Cardiac muscle cell (in vitro differentiated cells and primary cell): ENCODE measurements at regions not wholly inside any gene's neighbourhood (a gene's known extent, or its start where the extent isn't known, plus 50 kb on each side); places are given as distances from the start of the nearest gene placed in this dataset.

Experiments used
- DNase-seq, 2 donors: peaks; one replicate each; pipeline versions ENCODE4 v3.0.0 to v3.0.0-alpha.2; 2010 to 2017; ENCODE audit warnings: low read depth in 1 of 2, low spot score in 1 of 2
- H3K27ac ChIP-seq: fragments of 200-600 bp; sonication (generic); 2 replicates; pipeline ENCODE4 v1.5.1; 2016
- H3K27me3 ChIP-seq: fragments of 200-600 bp; sonication (generic); 2 replicates; pipeline ENCODE4 v1.6.0; 2016; ENCODE audit warnings: control low read depth
- H3K36me3 ChIP-seq: fragments of 200-600 bp; sonication (generic); 2 replicates; pipeline ENCODE4 v1.5.1; 2016; ENCODE audit warnings: control low read depth
- H3K4me1 ChIP-seq: fragments of 200-600 bp; sonication (generic); 2 replicates; pipeline ENCODE4 v1.8.1; 2017; ENCODE audit warnings: low read depth, mild to moderate bottlenecking, mixed run types
- H3K4me3 ChIP-seq: fragments of 200-600 bp; sonication (generic); 2 replicates; pipeline ENCODE4 v1.5.1; 2016; ENCODE audit warnings: mild to moderate bottlenecking
- H3K9me3 ChIP-seq: fragments of 200-600 bp; sonication (generic); 2 replicates; pipeline ENCODE4 v1.5.1; 2017; ENCODE audit warnings: low read depth, mild to moderate bottlenecking, control low read depth
- CTCF ChIP-seq: IDR thresholded peaks from 2 replicates; pipeline ENCODE4 v1.5.1; 2012; ENCODE audit warnings: low read depth, mild to moderate bottlenecking, low read length

GRCh38 chrX:34404386-34405070 lies 252.6 kb downstream of the TMEM47 start:
- H3K9me3 ChIP-seq = no peaks in the 10 kb centered on the region
- H3K27ac ChIP-seq = no peak overlapping the region
- no peak overlapping the region for H3K4me3 ChIP-seq
- no peaks in the 10 kb centered on the region for H3K4me1 ChIP-seq
- H3K36me3 ChIP-seq = no peaks in the 10 kb centered on the region
- H3K27me3 ChIP-seq = no peaks in the 10 kb centered on the region
- no peak for TF ChIP-seq CTCF
- peak in 1 of 2 donors; percentile 74 for DNase-seq

GRCh38 chrX:34401411-34401810 lies 255.7 kb downstream of the TMEM47 start:
- TF ChIP-seq CTCF = no peak
- Histone ChIP-seq H3K4me1 (no peaks in the 10 kb centered on the region), H3K9me3 (no peaks in the 10 kb centered on the region), H3K36me3 (no peaks in the 10 kb centered on the region), H3K4me3 (no peak overlapping the region), H3K27me3 (no peaks in the 10 kb centered on the region), H3K27ac (no peak overlapping the region)
- no peak for DNase-seq

GRCh38 chrX:34382416-34382815 lies 250.3 kb upstream of the FAM47A start:
- TF ChIP-seq CTCF = no peak
- no peaks in the 10 kb centered on the region for H3K27me3 ChIP-seq
- no peaks in the 10 kb centered on the region for H3K36me3 ChIP-seq
- H3K9me3 ChIP-seq = no peaks in the 10 kb centered on the region
- H3K4me3 ChIP-seq = no peak overlapping the region
- H3K27ac ChIP-seq = no peak overlapping the region
- H3K4me1 ChIP-seq = no peaks in the 10 kb centered on the region
- DNase-seq = peak in 1 of 2 donors; percentile 82

GRCh38 chrX:34381241-34381640 lies 249.1 kb upstream of the FAM47A start:
- no peaks in the 10 kb centered on the region for H3K9me3 ChIP-seq
- H3K4me1 ChIP-seq = no peaks in the 10 kb centered on the region
- H3K27ac ChIP-seq = no peak overlapping the region

GRCh38 chrX:34379891-34380290 lies 247.8 kb upstream of the FAM47A start:
- Histone ChIP-seq H3K36me3 (no peaks in the 10 kb centered on the region), H3K9me3 (no peaks in the 10 kb centered on the region), H3K4me3 (no peak overlapping the region), H3K4me1 (no peaks in the 10 kb centered on the region), H3K27ac (no peak overlapping the region), H3K27me3 (no peaks in the 10 kb centered on the region)
- DNase-seq = peak in 1 of 2 donors; percentile 29
- TF ChIP-seq CTCF = no peak

More at GRCh38 chrX:34381241-34381640, 249.1 kb upstream of the FAM47A start:
- Histone ChIP-seq H3K27me3 (no peaks in the 10 kb centered on the region), H3K36me3 (no peaks in the 10 kb centered on the region), H3K4me3 (no peak overlapping the region)
- no peak for TF ChIP-seq CTCF
- DNase-seq = peak in 1 of 2 donors; percentile 27
